Left forelimb (tissue), 1 donor: ENCODE measurements at regions not wholly inside any gene's neighbourhood (a gene's known extent, or its start where the extent isn't known, plus 50 kb on each side); places are given as distances from the start of the nearest gene placed in this dataset.
"Not testable (repeated sequence)": the region's sequence is repeated elsewhere in the genome, so short reads cannot be mapped to it uniquely, and the experiment has no call there.

Source experiments
- DNase-seq: peaks from one replicate; pipeline ENCODE4 v3.0.0-alpha.2; 2018; ENCODE audit warnings: low spot score

- no peak for DNase-seq
These were observed 68.1 kb upstream of the CEP85L start for GRCh38 chr6:118719351-118720124.

GRCh38 chr6:118718903-118719302, 67.5 kb upstream of the CEP85L start:
- DNase-seq = no peak

GRCh38 chr6:118718297-118718696, 66.9 kb upstream of the CEP85L start:
- no peak for DNase-seq

- no peak for DNase-seq
These were observed 65.7 kb upstream of the CEP85L start for GRCh38 chr6:118717106-118717505.

GRCh38 chr6:118715907-118716306, 64.5 kb upstream of the CEP85L start:
- not testable (repeated sequence) for DNase-seq

- DNase-seq = no peak
These were observed 64.0 kb upstream of the CEP85L start for GRCh38 chr6:118715376-118715775.

- no peak for DNase-seq
These were observed 63.4 kb upstream of the CEP85L start for GRCh38 chr6:118714756-118715155.

- no peak for DNase-seq
These were observed 61.6 kb upstream of the CEP85L start for GRCh38 chr6:118712969-118713368.

- DNase-seq = no peak
These were observed 59.2 kb upstream of the CEP85L start for GRCh38 chr6:118710616-118711015.

GRCh38 chr6:118709859-118710350, 58.5 kb upstream of the CEP85L start:
- no peak for DNase-seq

GRCh38 chr6:118708744-118709143, 57.4 kb upstream of the CEP85L start:
- DNase-seq = no peak

GRCh38 chr6:118708055-118708454, 56.7 kb upstream of the CEP85L start:
- DNase-seq = no peak

GRCh38 chr6:118706702-118707101, 55.3 kb upstream of the CEP85L start:
- no peak for DNase-seq

- no peak for DNase-seq
These were observed 54.4 kb upstream of the CEP85L start for GRCh38 chr6:118705544-118706491.

GRCh38 chr6:118704915-118705314, 53.5 kb upstream of the CEP85L start:
- DNase-seq = no peak

- not testable (repeated sequence) for DNase-seq
These were observed 49.9 kb upstream of the CEP85L start for GRCh38 chr6:118701260-118701659.
